GDM1 (cell line): ENCODE measurements at regions not wholly inside any gene's neighbourhood (a gene's known extent, or its start where the extent isn't known, plus 50 kb on each side); places are given as distances from the start of the nearest gene placed in this dataset.

Experiments used
- DNase-seq: peaks from one replicate; lab custom pipeline; 2025; lab: John Stamatoyannopoulos, UW

DNA sequence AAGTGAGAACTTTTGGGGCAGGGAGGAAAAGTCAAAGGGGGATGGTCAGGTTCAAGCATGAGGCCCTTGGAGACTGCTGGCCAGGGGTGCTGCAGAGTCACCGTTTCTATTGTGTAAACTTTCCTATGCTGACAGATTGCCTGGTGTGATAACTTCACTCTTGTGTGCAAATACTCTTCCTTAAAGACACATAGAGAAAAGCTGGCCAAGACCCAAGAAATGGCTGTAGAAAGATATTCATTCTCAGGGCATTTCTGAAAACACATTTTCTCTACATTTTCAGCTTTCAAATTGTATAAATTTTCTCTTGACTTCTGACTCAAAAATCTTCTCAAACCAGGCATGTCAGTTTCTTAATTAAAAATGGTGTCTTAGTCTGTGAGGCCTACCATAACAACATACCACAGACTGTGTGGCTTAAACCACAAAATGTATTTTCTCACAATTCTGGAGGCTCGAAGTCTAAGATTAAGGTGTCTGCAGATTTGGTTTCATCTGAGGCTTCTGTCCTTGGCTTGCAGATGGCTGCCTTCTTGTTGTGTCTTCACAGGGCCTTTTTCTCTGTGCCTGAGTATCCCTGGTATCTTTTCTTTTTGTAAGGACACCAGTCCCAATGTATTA, 304.5 kb downstream of the KCNRG start:
- DNase-seq: no peak

DNA sequence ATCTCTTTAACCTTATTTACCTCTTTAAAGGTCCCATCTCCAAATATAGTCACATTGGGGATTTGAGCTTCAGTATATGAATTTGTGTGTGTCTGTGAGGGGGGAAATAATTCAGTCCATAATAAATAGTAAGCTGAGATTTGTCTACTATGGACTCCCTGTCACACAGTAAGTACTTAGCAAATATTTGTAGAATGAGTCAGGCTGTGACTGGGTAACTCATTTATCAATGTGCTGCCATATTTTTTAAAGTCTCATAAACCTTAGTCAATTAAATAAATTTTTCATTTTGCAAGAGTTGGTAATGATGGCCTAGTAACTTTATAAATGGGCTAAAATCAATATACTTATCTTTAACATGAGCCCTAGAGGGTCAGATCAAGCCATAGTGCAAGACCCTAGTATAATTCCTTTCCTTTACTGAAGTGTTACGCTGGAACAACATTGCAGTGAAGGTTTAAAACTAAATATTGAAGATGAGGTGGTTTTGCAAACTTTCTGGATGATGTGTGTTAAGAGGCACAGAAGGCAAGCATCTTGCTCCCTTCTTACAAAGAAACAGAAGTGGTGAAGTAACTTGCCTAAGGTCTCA, 305.1 kb downstream of the KCNRG start:
- DNase-seq: no peak

- no peak for DNase-seq
These were observed 306.8 kb downstream of the KCNRG start for GRCh38 chr13:50322006-50322405.

DNA sequence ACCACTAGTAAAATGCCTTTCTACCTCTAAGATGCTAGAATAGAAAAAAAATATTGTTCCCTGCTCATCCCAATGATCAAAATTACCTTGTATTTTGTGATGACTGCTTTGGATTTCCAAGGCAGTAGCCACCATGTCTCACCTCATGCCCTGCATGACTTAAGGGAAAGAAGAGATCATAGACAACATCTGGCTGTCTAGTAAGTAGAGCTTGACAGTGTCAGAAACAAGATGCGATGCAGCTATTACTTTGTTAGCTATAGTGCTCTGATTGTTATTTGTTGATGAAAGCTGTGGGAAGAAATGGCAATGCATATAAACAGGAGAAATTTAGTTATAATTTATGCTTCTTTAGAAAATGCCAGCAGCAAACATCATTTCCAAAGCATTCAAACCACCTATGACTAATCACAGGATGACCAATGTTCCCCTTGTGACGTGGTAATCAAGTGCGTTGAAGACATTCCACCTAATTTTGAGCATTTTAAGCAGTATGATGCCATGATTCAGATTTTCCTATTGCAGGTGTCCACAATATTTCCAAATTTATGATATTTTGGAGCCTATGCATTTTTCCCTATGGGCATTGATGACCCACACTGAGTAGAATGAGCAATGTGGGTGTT, 308.3 kb downstream of the KCNRG start:
- no peak for DNase-seq

GRCh38 chr13:50326271-50326670, 311.0 kb downstream of the KCNRG start:
- DNase-seq: no peak

GRCh38 chr13:50326811-50327210, 311.6 kb downstream of the KCNRG start:
- no peak for DNase-seq

- DNase-seq: no peak
These were observed 319.0 kb downstream of the KCNRG start for GRCh38 chr13:50334115-50334778.

GRCh38 chr13:50334944-50335343, 319.7 kb downstream of the KCNRG start:
- DNase-seq: no peak

DNA sequence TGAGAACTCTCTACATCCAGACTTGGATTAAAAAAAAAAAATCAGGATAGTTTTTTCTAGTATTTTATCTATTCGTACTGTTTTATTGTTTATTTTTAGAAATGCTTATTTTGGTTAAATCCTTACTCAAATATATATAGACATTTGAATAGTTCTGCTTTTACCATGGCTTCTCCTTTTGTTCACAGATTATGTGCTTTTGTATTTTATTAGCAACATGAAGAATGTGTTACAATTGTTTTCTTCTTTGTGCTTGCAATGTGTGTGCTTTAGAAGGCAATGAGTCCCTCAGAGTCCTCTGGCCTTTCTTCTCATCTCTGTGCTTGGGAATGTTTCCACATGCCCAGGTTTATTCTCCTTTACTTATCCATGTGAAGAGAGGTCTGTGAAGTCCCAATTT, 324.0 kb downstream of the KCNRG start:
- no peak for DNase-seq

GRCh38 chr13:50340146-50340545, 324.9 kb downstream of the KCNRG start:
- no peak for DNase-seq

DNA sequence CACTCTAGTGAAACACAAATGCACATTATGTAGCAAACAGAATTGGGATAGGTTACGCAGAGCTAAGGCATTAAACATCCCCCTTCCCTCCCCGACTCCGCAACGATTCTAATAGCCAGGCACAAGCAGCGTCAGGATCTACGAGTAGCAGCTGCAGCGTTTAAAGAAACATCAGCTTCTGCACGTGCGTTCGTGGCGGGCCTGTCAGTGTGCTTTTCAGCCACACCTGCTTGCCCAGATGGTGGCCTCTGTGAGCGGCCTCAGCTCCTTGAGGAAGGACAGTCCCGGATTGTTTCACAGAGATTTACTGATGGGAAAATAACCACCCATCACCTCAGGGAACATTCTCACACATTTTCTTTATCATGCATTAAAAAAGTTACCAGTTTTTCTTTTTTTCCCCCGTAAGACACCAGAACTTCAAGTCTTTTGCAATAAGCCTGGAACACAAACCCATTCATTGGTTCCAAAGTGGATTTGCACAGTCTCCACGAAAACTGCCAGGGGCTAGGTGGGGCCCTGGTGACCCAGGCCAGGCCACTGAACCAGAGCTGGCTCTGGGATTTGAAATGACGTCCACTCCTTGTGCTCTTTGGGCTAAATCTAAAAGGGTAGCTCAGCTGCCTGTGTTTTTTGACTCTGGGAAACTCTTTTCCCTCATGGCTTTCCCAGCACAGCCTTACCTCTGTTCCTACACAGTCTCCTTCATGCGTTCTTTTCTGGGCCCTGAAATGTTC, 325.5 kb downstream of the KCNRG start:
- DNase-seq: no peak

DNA sequence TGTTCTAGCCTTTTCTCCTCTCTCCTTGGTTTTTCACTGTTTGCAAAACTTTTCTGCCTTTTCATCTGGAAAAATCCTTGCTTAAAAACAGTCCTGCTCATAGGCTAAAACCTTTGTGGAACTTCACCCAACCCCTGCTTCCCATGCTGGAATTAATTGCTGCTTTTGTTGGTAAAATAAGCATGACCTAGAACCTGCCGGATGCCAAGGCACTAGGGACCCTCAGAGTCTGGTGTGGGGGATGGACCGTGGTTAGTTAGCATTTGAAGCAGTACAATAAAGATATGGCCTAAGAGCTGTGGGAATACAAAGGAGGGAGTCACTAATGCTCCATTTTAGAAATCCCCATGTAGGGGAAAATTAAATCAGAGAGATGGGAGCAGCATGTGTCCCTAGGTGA, 326.3 kb downstream of the KCNRG start:
- DNase-seq: no peak

- no peak for DNase-seq
These were observed 329.5 kb downstream of the KCNRG start for GRCh38 chr13:50344717-50345116.

DNA sequence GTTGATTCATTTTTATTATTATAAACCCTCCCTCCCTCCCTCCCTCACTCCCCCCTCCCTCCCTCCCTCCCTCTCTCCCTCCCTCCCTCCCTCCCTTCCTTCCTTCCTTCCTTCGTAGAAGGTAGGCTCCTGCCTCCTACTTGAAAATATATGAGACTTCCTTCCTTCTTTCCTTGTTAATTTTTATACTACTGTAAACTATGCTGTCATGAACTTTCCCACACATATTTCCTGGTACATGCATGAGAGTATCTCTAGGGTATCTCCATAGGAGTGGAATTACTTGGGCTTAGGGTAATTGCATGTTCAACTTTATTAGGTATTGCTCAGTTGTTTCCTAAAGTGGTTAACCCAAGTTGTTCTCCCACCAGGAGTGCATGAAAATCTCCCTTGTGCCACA, 330.6 kb downstream of the KCNRG start:
- no peak for DNase-seq

DNA sequence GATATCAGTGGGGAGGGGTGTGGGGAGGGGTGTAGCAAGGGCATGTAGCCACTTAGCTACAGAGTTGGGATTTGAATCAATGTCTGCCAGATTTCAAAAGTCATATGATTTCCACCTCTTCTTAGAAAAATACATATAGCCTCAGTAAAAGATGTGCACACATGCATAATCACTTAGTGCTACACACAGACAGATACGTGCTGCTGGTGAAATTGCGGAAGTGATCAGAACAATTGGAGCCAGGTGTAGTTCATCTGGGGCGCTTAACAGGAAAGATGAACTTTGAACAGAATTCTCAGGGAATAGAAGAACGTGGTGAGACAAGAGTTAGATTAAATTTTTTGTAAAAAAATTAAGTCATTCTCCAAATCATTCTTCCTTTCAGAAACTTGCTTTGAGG, 333.1 kb downstream of the KCNRG start:
- DNase-seq: no peak

DNA sequence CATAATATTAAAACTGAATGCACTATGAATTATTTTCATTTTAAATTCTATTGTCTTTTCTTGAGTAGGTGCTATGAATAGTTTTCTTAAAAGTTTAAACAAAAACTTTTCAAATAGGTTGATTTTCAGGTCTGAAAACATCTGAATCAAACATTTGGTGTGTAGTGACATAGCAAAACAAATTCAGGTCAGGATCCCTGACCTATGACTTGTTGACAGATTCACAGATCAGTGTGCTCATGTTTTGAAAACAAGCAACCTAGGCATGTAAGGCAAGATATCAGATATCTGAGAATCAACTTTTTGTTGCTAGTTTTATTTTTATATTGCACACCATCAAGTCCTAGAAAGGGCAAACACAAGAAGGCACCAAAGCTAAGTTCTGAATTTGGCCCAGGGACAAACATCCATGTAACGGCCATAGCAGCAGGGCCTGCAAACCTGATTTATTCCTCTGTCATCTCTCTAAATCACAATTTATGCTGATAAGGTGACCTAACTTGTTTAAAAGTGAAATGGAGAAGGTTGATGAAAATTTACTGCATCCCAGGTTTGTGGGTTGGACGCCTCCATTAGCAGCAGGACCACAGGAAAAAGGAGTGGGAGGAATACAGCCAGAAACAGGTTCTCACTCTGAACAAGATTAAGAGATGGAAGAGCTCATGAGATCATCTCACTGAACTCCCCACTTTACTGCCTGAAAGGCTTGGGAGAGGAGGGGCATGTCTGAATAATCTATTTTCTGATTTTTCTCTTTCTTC, 337.7 kb downstream of the KCNRG start:
- no peak for DNase-seq

DNA sequence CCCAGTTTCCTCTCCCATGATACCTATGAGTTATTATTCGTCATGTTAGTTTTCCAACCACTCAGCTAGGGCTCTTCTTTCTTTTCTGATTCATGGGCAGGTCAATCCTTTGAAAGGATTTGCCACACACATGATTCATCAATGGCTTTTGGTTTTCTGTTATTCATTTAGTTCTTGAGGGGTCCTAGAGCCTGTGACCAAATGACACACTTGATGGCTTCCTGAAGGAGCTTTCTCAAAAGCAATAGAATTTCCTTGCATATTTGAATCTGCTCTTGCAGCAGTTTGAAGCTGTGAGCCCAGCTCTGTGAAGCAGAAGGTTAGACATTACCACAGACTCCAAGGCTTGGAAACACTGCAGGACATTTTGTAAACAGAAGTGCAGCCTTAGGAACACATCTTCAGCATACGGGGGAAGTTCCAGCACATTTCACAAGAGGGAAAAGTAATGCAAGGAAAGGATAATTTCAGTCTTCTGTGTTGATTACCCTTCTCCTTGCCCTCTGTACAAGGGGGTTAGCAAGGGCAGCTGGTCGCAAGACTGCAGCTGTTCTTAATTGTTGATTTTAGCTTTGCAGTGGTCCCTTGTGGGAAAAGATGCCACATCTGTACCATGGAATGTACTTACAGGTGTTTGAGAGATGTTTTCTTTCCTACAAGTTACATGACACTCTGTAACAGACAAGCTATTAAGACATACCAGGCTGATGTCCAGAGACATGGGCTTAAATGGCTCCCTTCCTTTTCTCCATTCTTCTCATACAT, 338.6 kb downstream of the KCNRG start:
- no peak for DNase-seq

GRCh38 chr13:50355797-50356196, 340.6 kb downstream of the KCNRG start:
- no peak for DNase-seq

GRCh38 chr13:50357136-50357535, 341.9 kb downstream of the KCNRG start:
- DNase-seq: no peak

GRCh38 chr13:50357586-50358118, 342.4 kb downstream of the KCNRG start:
- no peak for DNase-seq
